ENCODE measurements at regions not wholly inside any gene's neighbourhood (a gene's known extent, or its start where the extent isn't known, plus 50 kb on each side); places are given as distances from the start of the nearest gene placed in this dataset.
A peak's percentile ranks its signal among the peaks of the same experiment; 100 is the strongest.

DNA sequence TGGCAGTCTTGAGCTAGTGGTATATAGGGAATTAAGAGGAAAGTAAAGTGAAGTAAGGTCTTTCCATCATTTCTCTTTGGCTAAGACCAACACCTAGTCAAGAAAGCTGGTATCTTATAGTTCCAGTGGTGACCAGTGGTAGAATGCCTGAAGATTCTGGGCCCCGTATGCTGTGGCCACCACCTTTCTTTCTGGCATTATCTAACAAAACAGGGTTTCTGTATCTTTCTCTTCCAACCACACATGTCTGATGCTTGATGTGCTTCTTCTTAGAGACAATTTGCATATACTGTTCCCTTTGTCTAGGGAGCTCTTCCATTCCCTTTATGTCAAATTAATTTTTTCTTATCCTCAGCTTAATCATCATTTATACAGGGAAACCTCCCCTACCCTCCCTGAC lies 109.9 kb upstream of the SSBP2 start:
- H3K4me3 ChIP-seq (replicated peaks; ENCODE audit: low read depth, low read length): no peak overlapping the region
- DNase-seq (ENCODE audit: extremely low read depth, low read depth): no peak
- TF ChIP-seq, protein P1, sequence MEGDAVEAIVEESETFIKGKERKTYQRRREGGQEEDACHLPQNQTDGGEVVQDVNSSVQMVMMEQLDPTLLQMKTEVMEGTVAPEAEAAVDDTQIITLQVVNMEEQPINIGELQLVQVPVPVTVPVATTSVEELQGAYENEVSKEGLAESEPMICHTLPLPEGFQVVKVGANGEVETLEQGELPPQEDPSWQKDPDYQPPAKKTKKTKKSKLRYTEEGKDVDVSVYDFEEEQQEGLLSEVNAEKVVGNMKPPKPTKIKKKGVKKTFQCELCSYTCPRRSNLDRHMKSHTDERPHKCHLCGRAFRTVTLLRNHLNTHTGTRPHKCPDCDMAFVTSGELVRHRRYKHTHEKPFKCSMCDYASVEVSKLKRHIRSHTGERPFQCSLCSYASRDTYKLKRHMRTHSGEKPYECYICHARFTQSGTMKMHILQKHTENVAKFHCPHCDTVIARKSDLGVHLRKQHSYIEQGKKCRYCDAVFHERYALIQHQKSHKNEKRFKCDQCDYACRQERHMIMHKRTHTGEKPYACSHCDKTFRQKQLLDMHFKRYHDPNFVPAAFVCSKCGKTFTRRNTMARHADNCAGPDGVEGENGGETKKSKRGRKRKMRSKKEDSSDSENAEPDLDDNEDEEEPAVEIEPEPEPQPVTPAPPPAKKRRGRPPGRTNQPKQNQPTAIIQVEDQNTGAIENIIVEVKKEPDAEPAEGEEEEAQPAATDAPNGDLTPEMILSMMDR (IDR thresholded peaks at IDR 0.05; ENCODE audit: low read depth, low read length, missing control alignments): no peak

DNA sequence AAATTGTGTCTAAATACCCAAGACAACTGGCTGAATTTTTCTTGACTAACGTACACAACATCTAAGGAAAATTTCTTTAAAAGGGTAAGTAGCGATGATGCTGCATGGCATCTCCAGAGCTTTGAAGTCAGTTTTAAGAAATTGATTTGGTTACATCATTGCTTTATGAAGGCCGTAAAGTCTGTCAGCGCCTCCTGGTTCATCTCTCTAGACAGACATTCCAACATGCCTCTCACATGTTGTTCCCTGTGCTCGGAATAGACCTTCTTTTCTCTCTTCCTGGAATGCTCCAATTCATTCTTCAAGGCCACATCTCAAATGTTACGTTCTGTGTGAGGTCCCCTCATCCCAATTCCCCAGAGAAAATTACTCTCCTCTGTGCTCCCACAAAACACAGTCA lies 108.7 kb upstream of the SSBP2 start:
- DNase-seq (ENCODE audit: extremely low read depth, low read depth): no peak
- H3K4me3 ChIP-seq (replicated peaks; ENCODE audit: low read depth, low read length): no peak overlapping the region
- TF ChIP-seq, protein P1 (IDR thresholded peaks at IDR 0.05; ENCODE audit: low read depth, low read length, missing control alignments): no peak

DNA sequence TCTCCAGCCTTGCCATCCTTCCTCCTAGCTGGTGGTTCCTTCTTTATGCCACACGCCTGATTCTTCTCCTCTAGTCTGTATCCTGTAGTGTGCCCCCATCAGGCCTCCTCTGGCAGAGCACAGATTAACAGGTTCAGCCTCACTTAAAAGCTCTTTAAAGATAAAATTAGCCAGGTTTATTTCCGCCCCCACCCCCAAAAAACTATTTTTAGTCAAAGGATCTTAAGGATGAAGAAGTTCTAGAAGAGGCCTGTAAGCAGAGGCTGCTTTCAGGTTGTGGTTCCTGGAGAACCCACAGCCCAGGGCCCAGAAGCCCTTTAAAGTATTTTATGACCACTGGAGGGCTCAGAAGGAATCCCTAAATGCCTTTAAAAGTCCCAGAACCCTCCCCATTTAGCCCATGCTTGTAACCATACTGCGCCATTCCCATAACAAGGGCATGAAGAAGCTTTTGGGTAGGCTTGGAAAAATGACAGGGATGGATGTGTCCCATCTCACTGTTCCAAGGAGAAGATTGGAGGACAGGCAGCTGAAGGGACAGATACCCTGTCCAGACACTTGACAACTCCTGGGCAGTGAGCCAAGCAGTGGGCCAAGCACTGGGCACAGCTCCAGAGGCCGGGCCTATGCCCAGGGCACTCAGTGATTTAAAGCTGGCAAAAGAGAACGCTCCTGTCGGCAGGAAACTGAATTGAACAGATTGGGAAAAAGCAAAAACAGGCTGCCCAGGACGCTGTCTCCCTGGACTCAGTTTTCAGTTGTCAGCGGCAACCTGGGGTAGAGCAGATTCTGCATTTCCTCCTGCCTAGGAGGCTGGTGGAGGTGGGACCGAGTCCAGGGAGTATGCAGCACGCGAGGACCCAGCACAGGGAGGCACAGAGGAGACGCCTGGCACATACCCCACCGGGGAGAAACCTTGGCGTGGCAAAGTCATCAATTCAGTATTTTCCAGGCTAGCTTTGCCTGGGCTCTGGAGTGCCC lies 106.3 kb upstream of the SSBP2 start:
- no peak for DNase-seq (ENCODE audit: extremely low read depth, low read depth)
- TF ChIP-seq, protein P1 (IDR thresholded peaks at IDR 0.05; ENCODE audit: low read depth, low read length, missing control alignments): peak; percentile 24
- H3K4me3 ChIP-seq (replicated peaks; ENCODE audit: low read depth, low read length): no peak overlapping the region

DNA sequence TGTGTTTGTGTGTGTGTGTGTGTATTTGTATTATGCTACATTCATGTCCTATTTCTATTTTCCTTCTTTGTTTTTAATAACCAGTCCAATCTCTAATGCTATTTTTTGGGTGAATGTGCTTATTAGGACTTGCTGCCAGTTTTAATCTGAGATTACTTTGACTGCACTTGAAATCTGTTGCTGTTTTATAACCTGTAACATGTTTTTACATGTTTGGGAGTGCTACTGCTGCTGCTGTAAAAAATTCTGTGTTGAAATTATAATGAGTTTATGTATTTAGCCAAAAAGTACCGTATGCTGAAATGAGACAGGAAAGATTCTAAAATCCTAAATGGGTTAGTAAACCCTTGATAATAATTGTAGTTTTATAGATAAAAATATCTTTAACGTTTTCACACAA lies 104.7 kb upstream of the SSBP2 start:
- no peak overlapping the region for H3K4me3 ChIP-seq (replicated peaks; ENCODE audit: low read depth, low read length)
- DNase-seq (ENCODE audit: extremely low read depth, low read depth): no peak
- TF ChIP-seq, protein P1 (IDR thresholded peaks at IDR 0.05; ENCODE audit: low read depth, low read length, missing control alignments): no peak

DNA sequence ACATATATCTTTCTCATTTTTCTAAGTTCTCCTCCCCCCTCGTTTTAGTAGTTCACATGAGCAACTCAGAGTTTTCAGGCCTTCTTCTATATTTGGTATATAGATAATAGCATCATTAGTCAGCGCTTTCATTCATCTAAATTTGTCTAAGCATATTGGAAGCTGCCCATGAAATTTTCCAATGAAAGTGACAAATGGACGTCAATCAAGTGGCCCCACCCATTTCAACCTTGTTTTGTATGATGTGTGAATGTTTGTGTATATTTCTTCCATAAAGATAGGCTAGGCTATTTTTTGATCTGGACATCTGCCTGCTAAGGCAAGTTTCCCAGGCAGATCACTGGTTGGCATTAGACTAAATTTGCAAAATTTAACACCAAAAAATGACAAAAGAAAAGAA lies 104.0 kb upstream of the SSBP2 start:
- no peak for DNase-seq (ENCODE audit: extremely low read depth, low read depth)
- TF ChIP-seq, protein P1 (IDR thresholded peaks at IDR 0.05; ENCODE audit: low read depth, low read length, missing control alignments): no peak
- no peak overlapping the region for H3K4me3 ChIP-seq (replicated peaks; ENCODE audit: low read depth, low read length)

DNA sequence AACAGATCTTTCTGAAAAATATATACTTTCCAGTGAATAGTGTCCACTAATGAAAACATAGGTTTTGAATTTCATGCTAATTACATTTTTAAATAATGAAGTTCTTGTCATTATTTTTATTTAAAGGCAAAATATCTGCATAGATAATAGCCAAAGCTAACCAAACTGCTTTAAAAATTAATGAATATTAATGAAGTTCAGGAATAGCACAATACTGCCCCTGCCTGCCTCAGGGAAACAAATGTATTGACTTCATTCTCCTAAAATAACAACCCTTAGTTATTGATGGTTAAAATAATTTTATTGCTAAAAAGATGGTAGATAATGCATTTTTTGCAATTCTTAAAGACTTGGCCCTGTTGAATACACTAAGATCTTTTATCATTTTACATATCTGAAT lies 103.6 kb upstream of the SSBP2 start:
- TF ChIP-seq, protein P1 (IDR thresholded peaks at IDR 0.05; ENCODE audit: low read depth, low read length, missing control alignments): no peak
- DNase-seq (ENCODE audit: extremely low read depth, low read depth): no peak
- no peak overlapping the region for H3K4me3 ChIP-seq (replicated peaks; ENCODE audit: low read depth, low read length)
